ENCODE measurements at regions not wholly inside any gene's neighbourhood (a gene's known extent, or its start where the extent isn't known, plus 50 kb on each side); places are given as distances from the start of the nearest gene placed in this dataset.

DNA sequence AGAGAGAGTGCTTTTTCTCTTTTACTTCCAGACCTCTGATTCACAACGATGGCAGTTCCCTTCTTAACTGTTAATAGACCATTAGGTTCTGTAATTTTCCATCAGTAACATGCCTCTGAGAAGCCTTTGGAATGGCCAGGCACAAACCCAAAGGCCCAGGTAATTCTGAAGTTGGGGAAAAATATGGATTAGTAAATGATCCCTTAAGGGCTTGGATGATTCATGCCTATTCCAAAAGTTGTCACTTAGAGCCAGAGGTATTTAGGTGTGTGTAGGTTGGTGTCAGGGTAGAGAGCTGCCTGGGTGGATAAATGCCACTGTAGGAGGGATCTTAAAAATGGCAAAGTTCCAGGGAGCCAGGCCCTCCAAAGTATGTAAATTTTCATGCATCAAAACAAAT is 228.8 kb downstream of the PLK2 start:
- H3K27me3 ChIP-seq (ENCODE audit: control insufficient read depth in 3 of 3, insufficient read depth in 3 of 3, low read length in 3 of 3) = no peaks in the 10 kb centered on the region
- H3K9me3 ChIP-seq (ENCODE audit: control insufficient read depth in 3 of 3, low read length in 3 of 3) = no peaks in the 10 kb centered on the region
- H3K4me3 ChIP-seq (ENCODE audit: low read length in 3 of 3) = no peak overlapping the region
- no peaks in the 10 kb centered on the region for H3K36me3 ChIP-seq (ENCODE audit: control insufficient read depth in 3 of 3, insufficient read depth in 3 of 3, low read length in 3 of 3)
- peaks cover 0 to 7% (median under 1%) of the 10 kb centered on the region in 3 donors for H3K4me1 ChIP-seq (ENCODE audit: control insufficient read depth in 3 of 3, insufficient read depth in 3 of 3, low read length in 3 of 3)
- H3K27ac ChIP-seq (ENCODE audit: low read depth, low read length) = no peak overlapping the region
- H3K9ac ChIP-seq (ENCODE audit: low read depth in 1 of 3, low read length in 3 of 3) = no peak overlapping the region

DNA sequence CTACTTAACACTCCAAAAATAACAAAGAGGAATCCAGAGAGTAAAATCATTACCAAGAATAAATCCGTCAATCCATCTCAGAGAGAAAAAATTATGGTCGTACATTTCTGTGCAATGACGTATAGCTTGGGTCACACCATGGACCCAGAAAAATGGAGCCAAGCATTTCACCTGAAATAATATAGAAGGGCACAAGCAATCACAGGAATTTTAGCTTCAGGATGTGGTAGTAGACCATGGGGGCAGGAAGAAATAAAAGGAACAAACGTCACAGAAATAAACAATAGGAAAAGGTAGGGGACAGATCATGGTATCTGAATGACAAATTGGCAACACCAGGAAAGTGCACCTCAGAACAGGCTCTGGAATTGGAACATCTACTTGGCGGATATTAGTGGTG is 231.0 kb downstream of the PLK2 start:
- Histone ChIP-seq H3K9ac (ENCODE audit: low read depth in 1 of 3, low read length in 3 of 3) (no peak overlapping the region), H3K27ac (ENCODE audit: low read depth, low read length) (no peak overlapping the region), H3K27me3 (ENCODE audit: control insufficient read depth in 3 of 3, insufficient read depth in 3 of 3, low read length in 3 of 3) (no peaks in the 10 kb centered on the region), H3K4me1 (ENCODE audit: control insufficient read depth in 3 of 3, insufficient read depth in 3 of 3, low read length in 3 of 3) (peaks cover 0 to 7% (median 3%) of the 10 kb centered on the region in 3 donors), H3K9me3 (ENCODE audit: control insufficient read depth in 3 of 3, low read length in 3 of 3) (no peaks in the 10 kb centered on the region), H3K36me3 (ENCODE audit: control insufficient read depth in 3 of 3, insufficient read depth in 3 of 3, low read length in 3 of 3) (no peaks in the 10 kb centered on the region), H3K4me3 (ENCODE audit: low read length in 3 of 3) (no peak overlapping the region)

GRCh38 chr5:58227858-58228257 is 232.0 kb downstream of the PLK2 start:
- H3K9me3 ChIP-seq (ENCODE audit: control insufficient read depth in 3 of 3, low read length in 3 of 3) = no peaks in the 10 kb centered on the region
- no peaks in the 10 kb centered on the region for H3K27me3 ChIP-seq (ENCODE audit: control insufficient read depth in 3 of 3, insufficient read depth in 3 of 3, low read length in 3 of 3)
- peaks cover 0 to 7% (median 3%) of the 10 kb centered on the region in 3 donors for H3K4me1 ChIP-seq (ENCODE audit: control insufficient read depth in 3 of 3, insufficient read depth in 3 of 3, low read length in 3 of 3)
- H3K36me3 ChIP-seq (ENCODE audit: control insufficient read depth in 3 of 3, insufficient read depth in 3 of 3, low read length in 3 of 3) = no peaks in the 10 kb centered on the region
- H3K9ac ChIP-seq (ENCODE audit: low read depth in 1 of 3, low read length in 3 of 3) = no peak overlapping the region
- no peak overlapping the region for H3K4me3 ChIP-seq (ENCODE audit: low read length in 3 of 3)
- H3K27ac ChIP-seq (ENCODE audit: low read depth, low read length) = no peak overlapping the region

GRCh38 chr5:58224661-58225060 is 235.2 kb downstream of the PLK2 start:
- Histone ChIP-seq H3K9me3 (ENCODE audit: control insufficient read depth in 3 of 3, low read length in 3 of 3) (no peaks in the 10 kb centered on the region), H3K9ac (ENCODE audit: low read depth in 1 of 3, low read length in 3 of 3) (no peak overlapping the region), H3K4me3 (ENCODE audit: low read length in 3 of 3) (no peak overlapping the region), H3K4me1 (ENCODE audit: control insufficient read depth in 3 of 3, insufficient read depth in 3 of 3, low read length in 3 of 3) (peaks cover 0 to 7% (median 3%) of the 10 kb centered on the region in 3 donors), H3K27me3 (ENCODE audit: control insufficient read depth in 3 of 3, insufficient read depth in 3 of 3, low read length in 3 of 3) (no peaks in the 10 kb centered on the region), H3K36me3 (ENCODE audit: control insufficient read depth in 3 of 3, insufficient read depth in 3 of 3, low read length in 3 of 3) (no peaks in the 10 kb centered on the region), H3K27ac (ENCODE audit: low read depth, low read length) (no peak overlapping the region)

GRCh38 chr5:58224221-58224620 is 235.7 kb downstream of the PLK2 start:
- Histone ChIP-seq H3K9ac (ENCODE audit: low read depth in 1 of 3, low read length in 3 of 3) (no peak overlapping the region), H3K27me3 (ENCODE audit: control insufficient read depth in 3 of 3, insufficient read depth in 3 of 3, low read length in 3 of 3) (no peaks in the 10 kb centered on the region), H3K4me3 (ENCODE audit: low read length in 3 of 3) (no peak overlapping the region), H3K4me1 (ENCODE audit: control insufficient read depth in 3 of 3, insufficient read depth in 3 of 3, low read length in 3 of 3) (peaks cover 0 to 6% (median 3%) of the 10 kb centered on the region in 3 donors), H3K9me3 (ENCODE audit: control insufficient read depth in 3 of 3, low read length in 3 of 3) (no peaks in the 10 kb centered on the region), H3K27ac (ENCODE audit: low read depth, low read length) (no peak overlapping the region), H3K36me3 (ENCODE audit: control insufficient read depth in 3 of 3, insufficient read depth in 3 of 3, low read length in 3 of 3) (no peaks in the 10 kb centered on the region)

DNA sequence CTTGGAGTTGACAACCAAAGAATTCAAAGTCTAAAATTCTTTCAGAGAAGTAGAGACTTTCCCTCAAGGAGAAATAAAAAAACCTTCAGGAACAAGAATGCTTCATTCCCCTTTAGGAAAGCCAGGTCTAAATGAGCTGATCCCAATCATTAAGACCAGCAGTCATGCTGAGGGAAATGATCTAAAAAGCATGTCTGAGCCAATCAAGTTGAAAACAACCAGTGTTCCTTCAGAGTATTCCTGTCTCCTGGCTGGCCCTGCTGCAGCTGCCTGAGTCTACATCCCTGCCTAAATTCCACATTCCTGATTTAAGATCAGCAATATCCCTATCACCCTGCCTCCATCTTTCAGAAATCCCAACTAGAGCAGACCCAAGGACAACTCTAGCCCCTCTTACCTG is 244.5 kb downstream of the PLK2 start:
- no peaks in the 10 kb centered on the region for H3K27me3 ChIP-seq (ENCODE audit: control insufficient read depth in 3 of 3, insufficient read depth in 3 of 3, low read length in 3 of 3)
- H3K4me1 ChIP-seq (ENCODE audit: control insufficient read depth in 3 of 3, insufficient read depth in 3 of 3, low read length in 3 of 3) = no peaks in the 10 kb centered on the region
- H3K36me3 ChIP-seq (ENCODE audit: control insufficient read depth in 3 of 3, insufficient read depth in 3 of 3, low read length in 3 of 3) = no peaks in the 10 kb centered on the region
- no peak overlapping the region for H3K9ac ChIP-seq (ENCODE audit: low read depth in 1 of 3, low read length in 3 of 3)
- no peak overlapping the region for H3K4me3 ChIP-seq (ENCODE audit: low read length in 3 of 3)
- no peaks in the 10 kb centered on the region for H3K9me3 ChIP-seq (ENCODE audit: control insufficient read depth in 3 of 3, low read length in 3 of 3)
- H3K27ac ChIP-seq (ENCODE audit: low read depth, low read length) = no peak overlapping the region

GRCh38 chr5:58211441-58211840 is 248.4 kb downstream of the PLK2 start:
- Histone ChIP-seq H3K9ac (ENCODE audit: low read depth in 1 of 3, low read length in 3 of 3) (no peak overlapping the region), H3K9me3 (ENCODE audit: control insufficient read depth in 3 of 3, low read length in 3 of 3) (no peaks in the 10 kb centered on the region), H3K27me3 (ENCODE audit: control insufficient read depth in 3 of 3, insufficient read depth in 3 of 3, low read length in 3 of 3) (no peaks in the 10 kb centered on the region), H3K4me3 (ENCODE audit: low read length in 3 of 3) (no peak overlapping the region), H3K36me3 (ENCODE audit: control insufficient read depth in 3 of 3, insufficient read depth in 3 of 3, low read length in 3 of 3) (no peaks in the 10 kb centered on the region), H3K27ac (ENCODE audit: low read depth, low read length) (no peak overlapping the region), H3K4me1 (ENCODE audit: control insufficient read depth in 3 of 3, insufficient read depth in 3 of 3, low read length in 3 of 3) (no peaks in the 10 kb centered on the region)

- no peaks in the 10 kb centered on the region for H3K4me1 ChIP-seq (ENCODE audit: control insufficient read depth in 3 of 3, insufficient read depth in 3 of 3, low read length in 3 of 3)
- H3K9me3 ChIP-seq (ENCODE audit: control insufficient read depth in 3 of 3, low read length in 3 of 3) = no peaks in the 10 kb centered on the region
- H3K27me3 ChIP-seq (ENCODE audit: control insufficient read depth in 3 of 3, insufficient read depth in 3 of 3, low read length in 3 of 3) = no peaks in the 10 kb centered on the region
- H3K27ac ChIP-seq (ENCODE audit: low read depth, low read length) = no peak overlapping the region
- no peak overlapping the region for H3K4me3 ChIP-seq (ENCODE audit: low read length in 3 of 3)
- no peak overlapping the region for H3K9ac ChIP-seq (ENCODE audit: low read depth in 1 of 3, low read length in 3 of 3)
- H3K36me3 ChIP-seq (ENCODE audit: control insufficient read depth in 3 of 3, insufficient read depth in 3 of 3, low read length in 3 of 3) = no peaks in the 10 kb centered on the region
These were observed 251.2 kb downstream of the PLK2 start for GRCh38 chr5:58208674-58209073.

- Histone ChIP-seq H3K9ac (ENCODE audit: low read depth in 1 of 3, low read length in 3 of 3) (no peak overlapping the region), H3K27me3 (ENCODE audit: control insufficient read depth in 3 of 3, insufficient read depth in 3 of 3, low read length in 3 of 3) (no peaks in the 10 kb centered on the region), H3K4me1 (ENCODE audit: control insufficient read depth in 3 of 3, insufficient read depth in 3 of 3, low read length in 3 of 3) (no peaks in the 10 kb centered on the region), H3K36me3 (ENCODE audit: control insufficient read depth in 3 of 3, insufficient read depth in 3 of 3, low read length in 3 of 3) (no peaks in the 10 kb centered on the region), H3K4me3 (ENCODE audit: low read length in 3 of 3) (no peak overlapping the region), H3K27ac (ENCODE audit: low read depth, low read length) (no peak overlapping the region), H3K9me3 (ENCODE audit: control insufficient read depth in 3 of 3, low read length in 3 of 3) (no peaks in the 10 kb centered on the region)
These were observed 252.8 kb downstream of the PLK2 start for GRCh38 chr5:58207076-58207475.

- Histone ChIP-seq H3K4me1 (ENCODE audit: control insufficient read depth in 3 of 3, insufficient read depth in 3 of 3, low read length in 3 of 3) (no peaks in the 10 kb centered on the region), H3K27me3 (ENCODE audit: control insufficient read depth in 3 of 3, insufficient read depth in 3 of 3, low read length in 3 of 3) (no peaks in the 10 kb centered on the region), H3K9ac (ENCODE audit: low read depth in 1 of 3, low read length in 3 of 3) (no peak overlapping the region), H3K4me3 (ENCODE audit: low read length in 3 of 3) (no peak overlapping the region), H3K27ac (ENCODE audit: low read depth, low read length) (no peak overlapping the region), H3K36me3 (ENCODE audit: control insufficient read depth in 3 of 3, insufficient read depth in 3 of 3, low read length in 3 of 3) (no peaks in the 10 kb centered on the region), H3K9me3 (ENCODE audit: control insufficient read depth in 3 of 3, low read length in 3 of 3) (no peaks in the 10 kb centered on the region)
These were observed 254.9 kb downstream of the PLK2 start for GRCh38 chr5:58204966-58205365.

DNA sequence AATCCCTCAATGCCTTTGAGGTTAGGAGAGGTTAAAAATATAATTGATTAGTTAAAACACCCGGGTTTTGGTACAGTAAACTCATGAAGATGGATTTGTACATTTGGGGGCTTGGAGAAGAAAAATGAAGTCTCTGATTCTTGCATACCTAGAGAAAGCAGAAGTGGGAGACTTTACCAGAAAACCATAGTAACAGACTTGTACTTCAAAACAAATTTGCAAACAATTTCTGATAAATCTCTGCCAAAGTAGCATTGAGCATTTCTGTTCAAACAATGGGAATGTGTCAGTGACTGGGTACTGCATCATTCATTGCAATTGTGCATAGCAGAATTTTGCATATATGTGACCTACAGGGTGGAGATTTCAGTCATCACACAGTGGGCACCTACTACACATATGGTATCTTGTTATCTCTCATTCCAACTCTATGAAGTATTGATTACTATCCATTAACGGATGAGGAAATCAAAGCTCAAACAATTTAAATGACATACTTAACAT is 256.9 kb downstream of the PLK2 start:
- H3K27me3 ChIP-seq (ENCODE audit: control insufficient read depth in 3 of 3, insufficient read depth in 3 of 3, low read length in 3 of 3) = no peaks in the 10 kb centered on the region
- H3K4me1 ChIP-seq (ENCODE audit: control insufficient read depth in 3 of 3, insufficient read depth in 3 of 3, low read length in 3 of 3) = no peaks in the 10 kb centered on the region
- H3K27ac ChIP-seq (ENCODE audit: low read depth, low read length) = no peak overlapping the region
- H3K9me3 ChIP-seq (ENCODE audit: control insufficient read depth in 3 of 3, low read length in 3 of 3) = no peaks in the 10 kb centered on the region
- H3K4me3 ChIP-seq (ENCODE audit: low read length in 3 of 3) = no peak overlapping the region
- H3K9ac ChIP-seq (ENCODE audit: low read depth in 1 of 3, low read length in 3 of 3) = no peak overlapping the region
- no peaks in the 10 kb centered on the region for H3K36me3 ChIP-seq (ENCODE audit: control insufficient read depth in 3 of 3, insufficient read depth in 3 of 3, low read length in 3 of 3)

All from skeletal muscle tissue (tissue), 3 donors.